Suprapubic skin (tissue), 3 donors: ENCODE measurements at regions not wholly inside any gene's neighbourhood (a gene's known extent, or its start where the extent isn't known, plus 50 kb on each side); places are given as distances from the start of the nearest gene placed in this dataset.

ENCODE experiments used
- EP300 ChIP-seq: sonication (generic); formaldehyde crosslinking; IDR thresholded peaks from one replicate; pipeline ENCODE4 v1.6.1; 2017; ENCODE audit warnings: antibody characterized with exemption
- TF ChIP-seq, protein P1 (sequence below), 2 donors: fragments of 200-600 bp in 1 of 2; fragments of 450-650 bp in 1 of 2; sonication (generic) in 1 of 2; IDR thresholded peaks; one replicate each; pipeline ENCODE4 v1.5.1; 2016 to 2019; ENCODE audit warnings: antibody characterized with exemption in 2 of 2, mild to moderate bottlenecking in 1 of 2, moderate library complexity in 1 of 2

DNA sequence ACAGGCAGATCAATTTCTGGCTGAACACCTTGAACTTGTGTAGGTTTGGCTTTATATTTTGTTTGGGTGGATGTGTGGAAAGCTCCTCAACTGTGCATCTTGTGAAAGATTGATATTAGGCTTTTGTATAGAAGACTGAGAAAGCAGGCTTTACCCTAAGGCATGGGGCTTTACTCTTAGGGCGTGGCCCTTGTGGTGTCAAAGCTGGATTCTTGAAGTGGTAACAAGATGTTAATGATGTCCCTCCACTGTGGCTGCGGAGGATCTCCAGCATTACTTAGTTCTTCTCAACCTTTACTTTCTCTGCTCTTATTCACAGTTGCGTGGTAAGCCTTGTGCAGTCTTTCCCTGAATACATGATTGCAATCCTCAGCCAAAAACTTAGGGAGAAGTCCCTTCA, 54.1 kb upstream of the HECTD2 start:
- TF ChIP-seq, protein P1, sequence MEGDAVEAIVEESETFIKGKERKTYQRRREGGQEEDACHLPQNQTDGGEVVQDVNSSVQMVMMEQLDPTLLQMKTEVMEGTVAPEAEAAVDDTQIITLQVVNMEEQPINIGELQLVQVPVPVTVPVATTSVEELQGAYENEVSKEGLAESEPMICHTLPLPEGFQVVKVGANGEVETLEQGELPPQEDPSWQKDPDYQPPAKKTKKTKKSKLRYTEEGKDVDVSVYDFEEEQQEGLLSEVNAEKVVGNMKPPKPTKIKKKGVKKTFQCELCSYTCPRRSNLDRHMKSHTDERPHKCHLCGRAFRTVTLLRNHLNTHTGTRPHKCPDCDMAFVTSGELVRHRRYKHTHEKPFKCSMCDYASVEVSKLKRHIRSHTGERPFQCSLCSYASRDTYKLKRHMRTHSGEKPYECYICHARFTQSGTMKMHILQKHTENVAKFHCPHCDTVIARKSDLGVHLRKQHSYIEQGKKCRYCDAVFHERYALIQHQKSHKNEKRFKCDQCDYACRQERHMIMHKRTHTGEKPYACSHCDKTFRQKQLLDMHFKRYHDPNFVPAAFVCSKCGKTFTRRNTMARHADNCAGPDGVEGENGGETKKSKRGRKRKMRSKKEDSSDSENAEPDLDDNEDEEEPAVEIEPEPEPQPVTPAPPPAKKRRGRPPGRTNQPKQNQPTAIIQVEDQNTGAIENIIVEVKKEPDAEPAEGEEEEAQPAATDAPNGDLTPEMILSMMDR (IDR thresholded peaks at IDR 0.05): no peak
- TF ChIP-seq EP300: no peak
